22Rv1 (cell line): ENCODE measurements at regions not wholly inside any gene's neighbourhood (a gene's known extent, or its start where the extent isn't known, plus 50 kb on each side); places are given as distances from the start of the nearest gene placed in this dataset.

Source experiments
- ZFX ChIP-seq: fragments of 450-650 bp; IDR thresholded peaks from 2 replicates; pipeline ENCODE4 v1.6.1; 2017; ENCODE audit warnings: antibody characterized with exemption, borderline replicate concordance
- TF ChIP-seq, protein P1 (sequence below): fragments of 450-650 bp; IDR thresholded peaks from 2 replicates; pipeline ENCODE4 v1.5.1; 2017; ENCODE audit warnings: mild to moderate bottlenecking

DNA sequence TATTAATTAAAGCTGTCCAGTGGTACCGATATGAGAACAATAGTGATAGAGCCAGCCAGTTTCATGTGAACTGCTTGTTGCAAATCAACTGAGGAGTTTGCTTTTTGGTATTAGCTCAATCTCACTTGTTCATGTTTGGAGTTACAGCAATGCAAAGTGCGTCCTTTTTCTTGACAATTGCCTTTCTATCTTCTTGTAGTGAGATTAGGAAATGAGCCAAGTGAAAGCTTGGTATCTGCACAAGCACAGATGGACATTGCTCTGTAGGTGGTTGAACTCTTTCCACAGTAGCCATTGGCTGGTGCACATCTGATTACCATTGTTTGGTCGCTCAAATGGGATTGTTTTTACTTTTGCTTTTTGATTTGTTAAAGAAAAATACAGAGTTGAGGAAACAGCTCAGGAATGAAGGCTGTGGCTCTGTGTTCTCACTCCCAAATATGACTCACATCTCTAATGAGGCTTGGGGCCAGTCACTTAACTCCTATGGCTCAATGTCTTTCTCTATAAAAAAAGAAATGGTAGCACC is 241.4 kb downstream of the BMP4 start:
- TF ChIP-seq, protein P1, sequence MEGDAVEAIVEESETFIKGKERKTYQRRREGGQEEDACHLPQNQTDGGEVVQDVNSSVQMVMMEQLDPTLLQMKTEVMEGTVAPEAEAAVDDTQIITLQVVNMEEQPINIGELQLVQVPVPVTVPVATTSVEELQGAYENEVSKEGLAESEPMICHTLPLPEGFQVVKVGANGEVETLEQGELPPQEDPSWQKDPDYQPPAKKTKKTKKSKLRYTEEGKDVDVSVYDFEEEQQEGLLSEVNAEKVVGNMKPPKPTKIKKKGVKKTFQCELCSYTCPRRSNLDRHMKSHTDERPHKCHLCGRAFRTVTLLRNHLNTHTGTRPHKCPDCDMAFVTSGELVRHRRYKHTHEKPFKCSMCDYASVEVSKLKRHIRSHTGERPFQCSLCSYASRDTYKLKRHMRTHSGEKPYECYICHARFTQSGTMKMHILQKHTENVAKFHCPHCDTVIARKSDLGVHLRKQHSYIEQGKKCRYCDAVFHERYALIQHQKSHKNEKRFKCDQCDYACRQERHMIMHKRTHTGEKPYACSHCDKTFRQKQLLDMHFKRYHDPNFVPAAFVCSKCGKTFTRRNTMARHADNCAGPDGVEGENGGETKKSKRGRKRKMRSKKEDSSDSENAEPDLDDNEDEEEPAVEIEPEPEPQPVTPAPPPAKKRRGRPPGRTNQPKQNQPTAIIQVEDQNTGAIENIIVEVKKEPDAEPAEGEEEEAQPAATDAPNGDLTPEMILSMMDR, result no peak
- no peak for TF ChIP-seq ZFX
